Ovary (tissue), 7 donors: ENCODE measurements at regions not wholly inside any gene's neighbourhood (a gene's known extent, or its start where the extent isn't known, plus 50 kb on each side); places are given as distances from the start of the nearest gene placed in this dataset.

Experiments used
- DNase-seq, 5 donors: peaks; one replicate each; pipeline ENCODE4 v3.0.0-alpha.2; 2019 to 2020
- H3K27ac ChIP-seq, 2 donors: fragments of 200-600 bp; one replicate each; pipeline versions ENCODE4 v1.5.1 to v1.8.0; 2019 to 2022
- H3K27me3 ChIP-seq: fragments of 200-600 bp; one replicate; pipeline ENCODE4 v1.8.0; 2022
- H3K36me3 ChIP-seq: fragments of 200-600 bp; sonication (generic); one replicate; pipeline ENCODE4 v1.5.1; 2019
- H3K4me1 ChIP-seq: one replicate; pipeline ENCODE4 v1.8.1; 2013; ENCODE audit warnings: mild to moderate bottlenecking, moderate library complexity; ENCODE audit not compliant: insufficient read depth
- H3K4me3 ChIP-seq: fragments of 200-600 bp; sonication (generic); one replicate; pipeline ENCODE4 v1.5.1; 2017
- H3K9me3 ChIP-seq, 2 donors: fragments of 200-600 bp in 1 of 2; sonication (generic) in 1 of 2; one replicate each; pipeline versions ENCODE4 v1.5.1 to v1.8.1; 2013 to 2019; ENCODE audit warnings: mild to moderate bottlenecking in 1 of 2, moderate library complexity in 1 of 2
- EP300 ChIP-seq: sonication (generic); formaldehyde crosslinking; IDR thresholded peaks from one replicate; pipeline ENCODE4 v1.6.1; 2017; ENCODE audit warnings: antibody characterized with exemption
- POLR2A ChIP-seq: fragments of 450-650 bp; IDR thresholded peaks from one replicate; pipeline ENCODE4 v1.6.1; 2017; ENCODE audit warnings: antibody characterized with exemption, mild to moderate bottlenecking, moderate library complexity
- WGBS, 3 donors: extraction: QIAGEN DNeasy Blood & Tissue Kit in 1 of 3; methylation state at CpG; one replicate each; pipeline versions ENCODE4 v1.1.5 to v1.1.7; 2013 to 2017; 5-methylcytosine and 5-hydroxymethylcytosine counted together
- intact Hi-C, 4 donors: fragments of 100-400 bp; cut with DNase I; formaldehyde crosslinking; loops; one replicate each; pipeline versions ENCODE4 v1.11.0 to v1.15.1; 2022 to 2023
- TF ChIP-seq, protein P1 (sequence below), 3 donors: fragments of 450-650 bp in 2 of 3; fragments of 200-600 bp in 1 of 3; IDR thresholded peaks; one replicate each; pipeline versions ENCODE4 v1.5.1 to v1.8.0; 2016 to 2022; ENCODE audit warnings: antibody characterized with exemption in 3 of 3, mild to moderate bottlenecking in 1 of 3
- donor health status: DM: no; HTN: no; CAD: no; lungs with moderate emphysema.
- donor health status: DM: no; HTN: no; CAD: no.
- donor health status: Bipolar disorder and iron deficiency.
- donor health status: DM: no; HTN: no; CAD: no.
- donor health status: DM: yes; HTN: yes; CAD: no.

DNA sequence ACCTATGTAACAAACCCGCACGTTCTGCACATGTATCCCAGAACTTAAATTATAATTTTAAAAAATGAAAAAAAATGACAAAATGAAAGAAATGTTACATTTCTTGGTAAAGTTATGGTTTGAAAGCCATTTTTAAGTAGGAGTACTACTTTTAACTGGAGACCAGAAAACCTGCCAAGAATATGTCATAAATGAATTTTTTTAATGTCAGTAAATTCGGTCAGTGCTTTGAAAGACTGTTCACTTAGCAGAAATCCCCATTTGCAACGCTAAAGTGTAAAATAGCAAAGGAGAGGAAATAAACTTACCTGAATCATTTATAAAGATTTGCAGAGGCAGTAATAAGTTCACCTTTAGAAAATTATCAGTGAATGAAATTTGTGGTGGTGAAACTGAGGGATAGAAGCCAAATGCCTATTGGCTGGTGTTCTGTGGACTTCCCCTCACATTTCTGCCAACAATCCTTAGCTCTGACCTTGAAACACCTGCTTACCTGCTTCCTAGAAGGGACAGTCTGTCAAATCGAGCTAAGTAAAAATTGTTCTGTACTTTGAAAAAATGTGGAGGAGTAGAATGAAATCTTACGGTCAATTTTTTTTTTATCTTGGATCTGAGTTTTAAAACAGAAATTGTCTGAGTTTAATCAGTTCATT lies 714.2 kb downstream of the SLC6A15 start:
- Histone ChIP-seq H3K27ac (no peak overlapping the region), H3K27me3 (no peaks in the 10 kb centered on the region), H3K36me3 (no peaks in the 10 kb centered on the region), H3K4me3 (no peak overlapping the region), H3K4me1 (no peaks in the 10 kb centered on the region), H3K9me3 (no peaks in the 10 kb centered on the region)
- TF ChIP-seq POLR2A (no peak), EP300 (no peak)
- TF ChIP-seq, protein P1, sequence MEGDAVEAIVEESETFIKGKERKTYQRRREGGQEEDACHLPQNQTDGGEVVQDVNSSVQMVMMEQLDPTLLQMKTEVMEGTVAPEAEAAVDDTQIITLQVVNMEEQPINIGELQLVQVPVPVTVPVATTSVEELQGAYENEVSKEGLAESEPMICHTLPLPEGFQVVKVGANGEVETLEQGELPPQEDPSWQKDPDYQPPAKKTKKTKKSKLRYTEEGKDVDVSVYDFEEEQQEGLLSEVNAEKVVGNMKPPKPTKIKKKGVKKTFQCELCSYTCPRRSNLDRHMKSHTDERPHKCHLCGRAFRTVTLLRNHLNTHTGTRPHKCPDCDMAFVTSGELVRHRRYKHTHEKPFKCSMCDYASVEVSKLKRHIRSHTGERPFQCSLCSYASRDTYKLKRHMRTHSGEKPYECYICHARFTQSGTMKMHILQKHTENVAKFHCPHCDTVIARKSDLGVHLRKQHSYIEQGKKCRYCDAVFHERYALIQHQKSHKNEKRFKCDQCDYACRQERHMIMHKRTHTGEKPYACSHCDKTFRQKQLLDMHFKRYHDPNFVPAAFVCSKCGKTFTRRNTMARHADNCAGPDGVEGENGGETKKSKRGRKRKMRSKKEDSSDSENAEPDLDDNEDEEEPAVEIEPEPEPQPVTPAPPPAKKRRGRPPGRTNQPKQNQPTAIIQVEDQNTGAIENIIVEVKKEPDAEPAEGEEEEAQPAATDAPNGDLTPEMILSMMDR (IDR thresholded peaks at IDR 0.05) = no peak
- intact Hi-C loops = no loop called here
- no peak for DNase-seq
- WGBS, 3 donors = 31 to 41% (median 37%) methylated on average over 6 of the region's 6 CpGs

DNA sequence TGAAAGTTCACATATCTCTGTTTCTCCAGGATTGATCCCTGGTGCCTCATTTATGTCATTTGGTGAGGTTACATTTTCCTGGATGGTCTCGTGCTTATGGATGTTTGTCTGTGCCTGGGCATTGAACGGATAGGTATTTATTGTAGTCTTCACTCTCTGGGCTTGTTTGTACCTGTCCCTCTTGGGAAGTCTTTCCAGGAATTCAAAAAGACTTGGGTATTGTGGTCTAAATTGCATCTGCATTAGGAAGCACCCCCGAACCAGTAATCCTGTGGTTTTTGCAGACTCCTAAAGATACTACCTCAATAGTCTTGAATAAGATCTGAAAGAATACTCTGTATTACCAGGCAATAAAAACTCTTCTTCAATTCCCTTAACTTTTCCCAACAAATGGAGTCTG lies 720.8 kb downstream of the SLC6A15 start:
- no peaks in the 10 kb centered on the region for H3K4me1 ChIP-seq
- H3K27ac ChIP-seq = no peak overlapping the region
- TF ChIP-seq, protein P1 (IDR thresholded peaks at IDR 0.05) = no peak
- TF ChIP-seq EP300 = no peak
- no peak for TF ChIP-seq POLR2A
- no peak overlapping the region for H3K4me3 ChIP-seq
- H3K27me3 ChIP-seq = no peaks in the 10 kb centered on the region
- no peaks in the 10 kb centered on the region for H3K36me3 ChIP-seq
- intact Hi-C loops = no loop called here
- WGBS, 3 donors = 56 to 64% (median 59%) methylated on average over 3 of the region's 3 CpGs
- no peaks in the 10 kb centered on the region for H3K9me3 ChIP-seq
- no peak for DNase-seq

DNA sequence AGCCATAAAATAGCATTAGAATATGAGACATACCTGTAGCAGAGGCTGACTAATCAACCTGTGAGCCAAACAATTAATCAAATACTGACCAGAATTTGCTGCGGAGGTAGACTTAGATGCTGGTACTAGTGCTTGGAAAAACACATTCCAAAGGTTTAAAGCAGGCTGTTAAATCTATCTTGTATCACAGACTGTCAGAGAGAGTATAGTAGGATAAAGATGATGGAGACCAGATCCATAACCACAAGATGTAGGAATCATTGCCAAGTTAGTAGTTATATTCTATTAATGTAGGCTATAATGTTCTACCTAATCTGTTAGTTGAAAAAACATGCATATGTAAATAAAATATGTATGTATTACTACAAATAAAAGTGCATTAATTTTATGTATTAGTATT lies 726.2 kb downstream of the SLC6A15 start:
- no peaks in the 10 kb centered on the region for H3K27me3 ChIP-seq
- no peak for DNase-seq
- 25 to 38% (median 31%) methylated on average over 1 of the region's 1 CpG for WGBS, 3 donors
- no peak overlapping the region for H3K4me3 ChIP-seq
- no peaks in the 10 kb centered on the region for H3K36me3 ChIP-seq
- no peak for TF ChIP-seq EP300
- no peak for TF ChIP-seq POLR2A
- TF ChIP-seq, protein P1 (IDR thresholded peaks at IDR 0.05) = no peak
- no peaks in the 10 kb centered on the region for H3K4me1 ChIP-seq
- intact Hi-C loops = no loop called here
- no peak overlapping the region for H3K27ac ChIP-seq
- no peaks in the 10 kb centered on the region for H3K9me3 ChIP-seq

DNA sequence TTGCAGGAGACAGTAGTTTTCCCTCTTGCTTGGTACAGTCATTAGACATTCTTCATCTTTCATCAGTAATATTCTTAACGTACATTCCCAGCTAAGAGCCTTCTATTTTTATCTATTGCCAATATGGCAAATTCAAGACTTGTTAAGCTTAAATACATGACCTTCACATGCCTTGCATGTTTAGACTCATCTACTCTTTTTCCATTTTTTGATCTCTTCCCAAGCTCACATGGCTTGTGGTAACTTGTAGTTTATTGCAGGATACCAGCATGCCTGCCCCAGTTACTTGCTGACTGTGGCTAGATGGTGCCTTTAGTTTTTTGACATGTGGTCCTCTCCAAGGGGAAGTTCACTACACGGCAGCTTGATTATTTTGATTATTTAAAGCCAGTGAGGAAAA lies 729.0 kb downstream of the SLC6A15 start:
- Histone ChIP-seq H3K27me3 (no peaks in the 10 kb centered on the region), H3K36me3 (no peaks in the 10 kb centered on the region), H3K4me1 (no peaks in the 10 kb centered on the region), H3K9me3 (no peaks in the 10 kb centered on the region), H3K4me3 (no peak overlapping the region), H3K27ac (no peak overlapping the region)
- WGBS, 3 donors = 35 to 59% (median 49%) methylated on average over 2 of the region's 2 CpGs
- intact Hi-C loops = no loop called here
- DNase-seq = no peak
- TF ChIP-seq EP300 (no peak), POLR2A (no peak)
- TF ChIP-seq, protein P1 (IDR thresholded peaks at IDR 0.05) = no peak
